ENCODE measurements at regions not wholly inside any gene's neighbourhood (a gene's known extent, or its start where the extent isn't known, plus 50 kb on each side); places are given as distances from the start of the nearest gene placed in this dataset.
"Not testable (repeated sequence)": the region's sequence is repeated elsewhere in the genome, so short reads cannot be mapped to it uniquely, and the experiment has no call there.

GRCh38 chr2:207375207-207375875, 154.4 kb upstream of the CREB1 start:
- H3K4me3 ChIP-seq (ENCODE audit: low read depth, low read length), result no peak overlapping the region
- TF ChIP-seq CTCF (IDR thresholded peaks at IDR 0.05; ENCODE audit: low read depth, low read length), result no peak
- DNase-seq (ENCODE audit: low read depth, low spot score), result no peak
- in situ Hi-C loops (cut with HindIII; ENCODE audit: low sequenced_read_pairs), result no loop called here

- in situ Hi-C loops (cut with HindIII; ENCODE audit: low sequenced_read_pairs); DNase-seq (ENCODE audit: low read depth, low spot score); H3K4me3 ChIP-seq (ENCODE audit: low read depth, low read length): not testable (repeated sequence)
Observed at GRCh38 chr2:207378620-207379019, 151.1 kb upstream of the CREB1 start.

GRCh38 chr2:207385076-207385475, 144.7 kb upstream of the CREB1 start:
- in situ Hi-C loops (cut with HindIII; ENCODE audit: low sequenced_read_pairs), result no loop called here
- H3K4me3 ChIP-seq (ENCODE audit: low read depth, low read length), result no peak overlapping the region
- TF ChIP-seq CTCF (IDR thresholded peaks at IDR 0.05; ENCODE audit: low read depth, low read length), result no peak
- DNase-seq (ENCODE audit: low read depth, low spot score), result no peak

- no peak for TF ChIP-seq CTCF (IDR thresholded peaks at IDR 0.05; ENCODE audit: low read depth, low read length)
- no peak overlapping the region for H3K4me3 ChIP-seq (ENCODE audit: low read depth, low read length)
- peak; percentile 80 for DNase-seq (ENCODE audit: low read depth, low spot score)
- in situ Hi-C loops (cut with HindIII; ENCODE audit: low sequenced_read_pairs), result no loop called here
Observed at GRCh38 chr2:207385903-207386302, 143.9 kb upstream of the CREB1 start.

GRCh38 chr2:207387001-207387571, 142.7 kb upstream of the CREB1 start:
- no peak for DNase-seq (ENCODE audit: low read depth, low spot score)
- H3K4me3 ChIP-seq (ENCODE audit: low read depth, low read length), result no peak overlapping the region
- no peak for TF ChIP-seq CTCF (IDR thresholded peaks at IDR 0.05; ENCODE audit: low read depth, low read length)
- in situ Hi-C loops (cut with HindIII; ENCODE audit: low sequenced_read_pairs), result no loop called here

- no peak overlapping the region for H3K4me3 ChIP-seq (ENCODE audit: low read depth, low read length)
- DNase-seq (ENCODE audit: low read depth, low spot score), result no peak
- no peak for TF ChIP-seq CTCF (IDR thresholded peaks at IDR 0.05; ENCODE audit: low read depth, low read length)
- in situ Hi-C loops (cut with HindIII; ENCODE audit: low sequenced_read_pairs), result no loop called here
Observed at GRCh38 chr2:207390302-207391095, 139.3 kb upstream of the CREB1 start.

Data from astrocyte of the spinal cord (primary cell).